SU-DHL-6 (cell line): ENCODE measurements at regions not wholly inside any gene's neighbourhood (a gene's known extent, or its start where the extent isn't known, plus 50 kb on each side); places are given as distances from the start of the nearest gene placed in this dataset.

Experiments used
- H2AFZ ChIP-seq: fragments of 200-600 bp; sonication (generic); 2 replicates; pipeline ENCODE4 v1.6.1; 2014; ENCODE audit warnings: low read depth, mild to moderate bottlenecking, moderate library complexity, mixed read lengths, antibody characterized with exemption, low read length; ENCODE audit not compliant: severe bottlenecking
- H3F3A ChIP-seq: fragments of 200-600 bp; shearing (Covaris generic); 2 replicates; pipeline ENCODE4 v1.6.0; 2016; ENCODE audit warnings: antibody characterized with exemption, mild to moderate bottlenecking; ENCODE audit not compliant: insufficient read depth
- H3K27ac ChIP-seq: fragments of 200-600 bp; sonication (generic); 2 replicates; pipeline ENCODE4 v1.5.1; 2016; ENCODE audit warnings: low read depth, mild to moderate bottlenecking, low read length, moderate library complexity, mixed read lengths
- H3K27me3 ChIP-seq: fragments of 200-600 bp; sonication (generic), shearing (Covaris generic); 2 replicates; pipeline ENCODE4 v1.6.0; 2014; ENCODE audit warnings: mild to moderate bottlenecking, low read length
- H3K36me3 ChIP-seq: fragments of 200-600 bp; sonication (generic); 2 replicates; pipeline ENCODE4 v1.6.1; 2014; ENCODE audit warnings: mild to moderate bottlenecking, low read length, mixed read lengths
- H3K4me2 ChIP-seq: fragments of 300-600, 200-600 bp; shearing (Covaris generic), sonication (generic); 2 replicates; pipeline ENCODE4 v1.6.0; 2014; ENCODE audit warnings: low read length, low read depth, mild to moderate bottlenecking; ENCODE audit not compliant: poor library complexity, severe bottlenecking
- H3K4me3 ChIP-seq: fragments of 200-600 bp; sonication (generic); 2 replicates; pipeline ENCODE4 v1.5.1; 2014; ENCODE audit warnings: antibody characterized with exemption, low read length, mild to moderate bottlenecking, mixed read lengths; ENCODE audit not compliant: insufficient read depth, poor library complexity, severe bottlenecking
- H3K79me2 ChIP-seq: fragments of 200-600 bp; sonication (generic); 2 replicates; pipeline ENCODE4 v1.6.1; 2014; ENCODE audit warnings: mild to moderate bottlenecking, low read length, moderate library complexity; ENCODE audit not compliant: insufficient read depth
- H3K9ac ChIP-seq: fragments of 200-600 bp; sonication (generic); 2 replicates; pipeline ENCODE4 v1.7.0; 2014; ENCODE audit warnings: mild to moderate bottlenecking, low read length
- H3K9me2 ChIP-seq: fragments of 200-600 bp; sonication (generic); replicated peaks from 2 replicates; pipeline ENCODE4 v1.6.1; 2014; ENCODE audit warnings: low read length; ENCODE audit not compliant: insufficient read depth
- H3K9me3 ChIP-seq: fragments of 200-600 bp; sonication (generic); 2 replicates; pipeline ENCODE4 v1.6.1; 2014; ENCODE audit warnings: low read length, mixed read lengths; ENCODE audit not compliant: insufficient read depth
- H4K20me1 ChIP-seq: fragments of 200-600 bp; sonication (generic); 2 replicates; pipeline ENCODE4 v1.6.1; 2014; ENCODE audit warnings: low read depth, mild to moderate bottlenecking, antibody characterized with exemption, low read length, moderate library complexity, mixed read lengths
- CTCF ChIP-seq: fragments of 200-600 bp; sonication (generic); IDR thresholded peaks from one replicate; pipeline ENCODE4 v1.5.1; 2017; ENCODE audit warnings: antibody characterized with exemption, mild to moderate bottlenecking, low read length, moderate library complexity; ENCODE audit not compliant: insufficient read depth, poor library complexity, severe bottlenecking
- EZH2phosphoT487 ChIP-seq: fragments of 200-600 bp; sonication (generic), shearing (Covaris generic); conservative IDR thresholded peaks from 2 replicates; pipeline ENCODE4 v1.6.1; 2018; ENCODE audit warnings: mild to moderate bottlenecking, antibody characterized with exemption, low read length, moderate library complexity, mixed read lengths

- H3K9ac ChIP-seq: no peak overlapping the region
- no peak overlapping the region for H3K4me2 ChIP-seq
- no peaks in the 10 kb centered on the region for H3K27me3 ChIP-seq
- H4K20me1 ChIP-seq: no peaks in the 10 kb centered on the region
- no peak overlapping the region for H2AFZ ChIP-seq
- TF ChIP-seq CTCF (no peak), EZH2phosphoT487 (no peak)
- H3K9me3 ChIP-seq: no peaks in the 10 kb centered on the region
- H3K27ac ChIP-seq: no peak overlapping the region
- no peaks in the 10 kb centered on the region for H3K9me2 ChIP-seq
- no peaks in the 10 kb centered on the region for H3K79me2 ChIP-seq
- H3F3A ChIP-seq: no peaks in the 10 kb centered on the region
- no peaks in the 10 kb centered on the region for H3K36me3 ChIP-seq
- no peak overlapping the region for H3K4me3 ChIP-seq
These were observed 187.1 kb upstream of the NAMPT start for GRCh38 chr7:106471686-106472440.

- Histone ChIP-seq H3K36me3 (no peaks in the 10 kb centered on the region), H3K4me2 (no peak overlapping the region), H3F3A (no peaks in the 10 kb centered on the region), H3K27ac (no peak overlapping the region), H4K20me1 (no peaks in the 10 kb centered on the region), H3K27me3 (no peaks in the 10 kb centered on the region), H3K4me3 (no peak overlapping the region), H3K9me2 (no peaks in the 10 kb centered on the region), H3K79me2 (no peaks in the 10 kb centered on the region), H3K9me3 (no peaks in the 10 kb centered on the region), H2AFZ (no peak overlapping the region), H3K9ac (no peak overlapping the region)
- TF ChIP-seq EZH2phosphoT487 (no peak), CTCF (no peak)
These were observed 186.2 kb upstream of the NAMPT start for GRCh38 chr7:106471021-106471420.

GRCh38 chr7:106466867-106467266 lies 182.1 kb upstream of the NAMPT start:
- Histone ChIP-seq H3K9me3 (no peaks in the 10 kb centered on the region), H3F3A (no peaks in the 10 kb centered on the region), H3K4me2 (no peak overlapping the region), H3K9ac (no peak overlapping the region), H3K27ac (no peak overlapping the region), H2AFZ (no peak overlapping the region), H3K27me3 (no peaks in the 10 kb centered on the region), H3K36me3 (no peaks in the 10 kb centered on the region), H3K9me2 (no peaks in the 10 kb centered on the region), H3K4me3 (no peak overlapping the region), H4K20me1 (no peaks in the 10 kb centered on the region), H3K79me2 (no peaks in the 10 kb centered on the region)
- no peak for TF ChIP-seq EZH2phosphoT487
- TF ChIP-seq CTCF: no peak
